ENCODE measurements at regions not wholly inside any gene's neighbourhood (a gene's known extent, or its start where the extent isn't known, plus 50 kb on each side); places are given as distances from the start of the nearest gene placed in this dataset.

- no peaks in the 10 kb centered on the region for H3K27me3 ChIP-seq (ENCODE audit: control insufficient read depth, insufficient read depth, low read length)
- TF ChIP-seq CTCF (IDR thresholded peaks at IDR 0.05; ENCODE audit: insufficient read depth, low read length, poor library complexity, severe bottlenecking) = no peak
- DNase-seq (ENCODE audit: low read depth) = no peak
Measured at GRCh38 chr4:176949029-176949428, 156.3 kb upstream of the VEGFC start.

GRCh38 chr4:176953021-176953420 is 160.3 kb upstream of the VEGFC start:
- Histone ChIP-seq H3K4me3 (ENCODE audit: low read depth, low read length) (no peak overlapping the region), H3K36me3 (ENCODE audit: control insufficient read depth, insufficient read depth, low read length) (no peaks in the 10 kb centered on the region), H3K27me3 (ENCODE audit: control insufficient read depth, insufficient read depth, low read length) (no peaks in the 10 kb centered on the region)
- DNase-seq (ENCODE audit: low read depth) = no peak
- TF ChIP-seq CTCF (IDR thresholded peaks at IDR 0.05; ENCODE audit: insufficient read depth, low read length, poor library complexity, severe bottlenecking) = no peak

More at GRCh38 chr4:176949029-176949428, 156.3 kb upstream of the VEGFC start:
- no peaks in the 10 kb centered on the region for H3K36me3 ChIP-seq (ENCODE audit: control insufficient read depth, insufficient read depth, low read length)
- H3K4me3 ChIP-seq (ENCODE audit: low read depth, low read length) = no peak overlapping the region

- Histone ChIP-seq H3K36me3 (ENCODE audit: control insufficient read depth, insufficient read depth, low read length) (no peaks in the 10 kb centered on the region), H3K4me3 (ENCODE audit: low read depth, low read length) (no peak overlapping the region), H3K27me3 (ENCODE audit: control insufficient read depth, insufficient read depth, low read length) (no peaks in the 10 kb centered on the region)
- DNase-seq (ENCODE audit: low read depth) = no peak
- TF ChIP-seq CTCF (IDR thresholded peaks at IDR 0.05; ENCODE audit: insufficient read depth, low read length, poor library complexity, severe bottlenecking) = no peak
Measured at GRCh38 chr4:176957353-176958118, 164.8 kb upstream of the VEGFC start.

GRCh38 chr4:176959980-176960379 is 167.3 kb upstream of the VEGFC start:
- TF ChIP-seq CTCF (IDR thresholded peaks at IDR 0.05; ENCODE audit: insufficient read depth, low read length, poor library complexity, severe bottlenecking) = no peak
- Histone ChIP-seq H3K27me3 (ENCODE audit: control insufficient read depth, insufficient read depth, low read length) (no peaks in the 10 kb centered on the region), H3K36me3 (ENCODE audit: control insufficient read depth, insufficient read depth, low read length) (no peaks in the 10 kb centered on the region), H3K4me3 (ENCODE audit: low read depth, low read length) (no peak overlapping the region)
- no peak for DNase-seq (ENCODE audit: low read depth)

- no peak for DNase-seq (ENCODE audit: low read depth)
- no peak for TF ChIP-seq CTCF (IDR thresholded peaks at IDR 0.05; ENCODE audit: insufficient read depth, low read length, poor library complexity, severe bottlenecking)
- Histone ChIP-seq H3K4me3 (ENCODE audit: low read depth, low read length) (no peak overlapping the region), H3K27me3 (ENCODE audit: control insufficient read depth, insufficient read depth, low read length) (no peaks in the 10 kb centered on the region), H3K36me3 (ENCODE audit: control insufficient read depth, insufficient read depth, low read length) (no peaks in the 10 kb centered on the region)
Measured at GRCh38 chr4:176963121-176963520, 170.4 kb upstream of the VEGFC start.
